ENCODE measurements at regions not wholly inside any gene's neighbourhood (a gene's known extent, or its start where the extent isn't known, plus 50 kb on each side); places are given as distances from the start of the nearest gene placed in this dataset.

DNA sequence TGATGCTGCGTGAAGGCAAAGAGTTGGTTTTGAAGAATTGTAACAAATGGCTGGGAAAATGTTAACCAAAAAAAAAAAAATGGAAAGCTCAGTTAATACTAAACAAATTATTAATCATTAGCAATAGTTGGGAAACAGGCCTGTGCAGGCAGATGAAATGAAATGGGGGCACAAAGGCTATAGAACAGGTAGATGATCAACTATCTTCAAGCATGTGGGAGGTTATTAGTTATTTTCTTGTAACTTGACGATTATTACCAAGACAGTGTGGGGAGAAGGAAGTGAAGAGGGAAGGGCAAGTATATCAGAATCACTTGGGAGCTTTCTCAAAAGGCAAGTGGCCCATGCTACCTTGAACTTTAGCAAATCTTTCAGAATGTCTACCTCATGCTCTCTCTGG is 351.9 kb downstream of the BCOR start:
- no peak for DNase-seq (ENCODE audit: low spot score)
- TF ChIP-seq, protein P1, sequence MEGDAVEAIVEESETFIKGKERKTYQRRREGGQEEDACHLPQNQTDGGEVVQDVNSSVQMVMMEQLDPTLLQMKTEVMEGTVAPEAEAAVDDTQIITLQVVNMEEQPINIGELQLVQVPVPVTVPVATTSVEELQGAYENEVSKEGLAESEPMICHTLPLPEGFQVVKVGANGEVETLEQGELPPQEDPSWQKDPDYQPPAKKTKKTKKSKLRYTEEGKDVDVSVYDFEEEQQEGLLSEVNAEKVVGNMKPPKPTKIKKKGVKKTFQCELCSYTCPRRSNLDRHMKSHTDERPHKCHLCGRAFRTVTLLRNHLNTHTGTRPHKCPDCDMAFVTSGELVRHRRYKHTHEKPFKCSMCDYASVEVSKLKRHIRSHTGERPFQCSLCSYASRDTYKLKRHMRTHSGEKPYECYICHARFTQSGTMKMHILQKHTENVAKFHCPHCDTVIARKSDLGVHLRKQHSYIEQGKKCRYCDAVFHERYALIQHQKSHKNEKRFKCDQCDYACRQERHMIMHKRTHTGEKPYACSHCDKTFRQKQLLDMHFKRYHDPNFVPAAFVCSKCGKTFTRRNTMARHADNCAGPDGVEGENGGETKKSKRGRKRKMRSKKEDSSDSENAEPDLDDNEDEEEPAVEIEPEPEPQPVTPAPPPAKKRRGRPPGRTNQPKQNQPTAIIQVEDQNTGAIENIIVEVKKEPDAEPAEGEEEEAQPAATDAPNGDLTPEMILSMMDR (IDR thresholded peaks at IDR 0.05) = no peak
- no peaks in the 10 kb centered on the region for H3K4me1 ChIP-seq
- no peaks in the 10 kb centered on the region for H3K36me3 ChIP-seq
- H3K27ac ChIP-seq = no peak overlapping the region
- no peak overlapping the region for H3K4me3 ChIP-seq
- no peaks in the 10 kb centered on the region for H3K9me3 ChIP-seq
- H3K27me3 ChIP-seq = no peaks in the 10 kb centered on the region

GRCh38 chrX:39749135-39749534 is 348.6 kb downstream of the BCOR start:
- no peak overlapping the region for H3K27ac ChIP-seq
- H3K4me3 ChIP-seq = no peak overlapping the region
- DNase-seq (ENCODE audit: low spot score) = no peak
- H3K36me3 ChIP-seq = no peaks in the 10 kb centered on the region
- H3K9me3 ChIP-seq = no peaks in the 10 kb centered on the region
- H3K27me3 ChIP-seq = no peaks in the 10 kb centered on the region
- TF ChIP-seq, protein P1 (IDR thresholded peaks at IDR 0.05) = no peak
- no peaks in the 10 kb centered on the region for H3K4me1 ChIP-seq

GRCh38 chrX:39749728-39750127 is 348.0 kb downstream of the BCOR start:
- TF ChIP-seq, protein P1 (IDR thresholded peaks at IDR 0.05) = no peak
- no peaks in the 10 kb centered on the region for H3K9me3 ChIP-seq
- H3K4me1 ChIP-seq = no peaks in the 10 kb centered on the region
- H3K27ac ChIP-seq = no peak overlapping the region
- no peak overlapping the region for H3K4me3 ChIP-seq
- H3K27me3 ChIP-seq = no peaks in the 10 kb centered on the region
- no peak for DNase-seq (ENCODE audit: low spot score)
- H3K36me3 ChIP-seq = no peaks in the 10 kb centered on the region

GRCh38 chrX:39750256-39750790 is 347.4 kb downstream of the BCOR start:
- DNase-seq (ENCODE audit: low spot score) = no peak
- Histone ChIP-seq H3K4me1 (peaks cover 0 to 4% of the 10 kb centered on the region in 2 donors), H3K4me3 (no peak overlapping the region), H3K27me3 (no peaks in the 10 kb centered on the region), H3K27ac (no peak overlapping the region), H3K36me3 (no peaks in the 10 kb centered on the region), H3K9me3 (no peaks in the 10 kb centered on the region)
- TF ChIP-seq, protein P1 (IDR thresholded peaks at IDR 0.05) = no peak

DNA sequence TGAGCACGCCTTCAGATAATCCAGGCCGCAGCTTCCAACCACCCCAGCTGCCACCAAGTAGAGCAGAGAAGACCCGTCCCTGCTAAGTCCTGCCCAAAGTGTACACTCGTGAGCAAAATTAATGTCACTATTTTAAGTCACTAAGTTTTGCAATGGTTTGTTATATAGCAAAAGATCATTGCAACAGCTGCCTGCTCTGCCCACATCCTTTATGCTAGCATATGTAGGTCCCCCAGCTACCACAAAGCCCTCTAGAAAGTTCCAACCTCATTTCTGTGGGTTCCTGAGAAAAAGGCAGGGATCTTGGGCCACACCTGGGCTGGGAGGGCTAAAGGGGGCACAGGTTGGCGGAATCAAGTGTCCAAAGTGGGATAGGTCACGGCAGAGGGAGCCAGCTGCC is 346.9 kb downstream of the BCOR start:
- Histone ChIP-seq H3K36me3 (no peaks in the 10 kb centered on the region), H3K27me3 (no peaks in the 10 kb centered on the region), H3K4me1 (peaks cover 0 to 10% of the 10 kb centered on the region in 2 donors), H3K4me3 (no peak overlapping the region), H3K9me3 (no peaks in the 10 kb centered on the region), H3K27ac (no peak overlapping the region)
- TF ChIP-seq, protein P1 (IDR thresholded peaks at IDR 0.05) = no peak
- DNase-seq (ENCODE audit: low spot score) = no peak

GRCh38 chrX:39752815-39753214 is 344.9 kb downstream of the BCOR start:
- TF ChIP-seq, protein P1 (IDR thresholded peaks at IDR 0.05) = no peak
- DNase-seq (ENCODE audit: low spot score) = no peak
- H3K27ac ChIP-seq = peak overlapping the region in 1 of 2 donors; percentile 29

More at GRCh38 chrX:39752815-39753214, 344.9 kb downstream of the BCOR start:
- no peak overlapping the region for H3K4me3 ChIP-seq
- H3K36me3 ChIP-seq = no peaks in the 10 kb centered on the region
- no peaks in the 10 kb centered on the region for H3K9me3 ChIP-seq
- H3K27me3 ChIP-seq = no peaks in the 10 kb centered on the region
- peaks cover 0 to 15% of the 10 kb centered on the region in 2 donors for H3K4me1 ChIP-seq

All from right atrium auricular region (tissue), 2 donors.